H9 (cell line): ENCODE measurements at regions not wholly inside any gene's neighbourhood (a gene's known extent, or its start where the extent isn't known, plus 50 kb on each side); places are given as distances from the start of the nearest gene placed in this dataset.

Source experiments
- DNase-seq: peaks from one replicate; pipeline ENCODE4 v3.0.0-alpha.2; 2017
- H2AFZ ChIP-seq: one replicate; pipeline ENCODE4 v1.6.1; 2013; ENCODE audit warnings: mild to moderate bottlenecking, low read length, control low read depth, moderate library complexity
- H2AK5ac ChIP-seq: 2 replicates; pipeline ENCODE4 v1.6.1; 2013; ENCODE audit warnings: low read length, control low read depth, mixed read lengths; ENCODE audit not compliant: insufficient read length
- H2BK120ac ChIP-seq: one replicate; pipeline ENCODE4 v1.6.1; 2013; ENCODE audit warnings: low read depth, mild to moderate bottlenecking, low read length, control low read depth, inconsistent platforms; ENCODE audit not compliant: poor library complexity, severe bottlenecking
- H2BK12ac ChIP-seq: 2 replicates; pipeline ENCODE4 v1.6.1; 2013; ENCODE audit warnings: low read length, control low read depth, mixed read lengths, low read depth; ENCODE audit not compliant: insufficient read length
- H2BK15ac ChIP-seq: 2 replicates; pipeline ENCODE4 v1.6.1; 2013; ENCODE audit warnings: low read depth, low read length, control low read depth
- H2BK20ac ChIP-seq: one replicate; pipeline ENCODE4 v1.6.1; 2013; ENCODE audit warnings: low read depth, mild to moderate bottlenecking, low read length, control low read depth, inconsistent platforms; ENCODE audit not compliant: poor library complexity, severe bottlenecking
- H2BK5ac ChIP-seq: 2 replicates; pipeline ENCODE4 v1.6.1; 2013; ENCODE audit warnings: low read length, control low read depth, mixed read lengths; ENCODE audit not compliant: insufficient read length
- H3K14ac ChIP-seq: 2 replicates; pipeline ENCODE4 v1.6.1; 2013; ENCODE audit warnings: low read length, control low read depth; ENCODE audit not compliant: insufficient read depth
- H3K18ac ChIP-seq: 2 replicates; pipeline ENCODE4 v1.6.1; 2013; ENCODE audit warnings: low read depth, mild to moderate bottlenecking, mixed read lengths, low read length, control low read depth; ENCODE audit not compliant: insufficient read length
- H3K23ac ChIP-seq: 2 replicates; pipeline ENCODE4 v1.6.1; 2013; ENCODE audit warnings: low read length, control low read depth, mixed read lengths, low read depth; ENCODE audit not compliant: insufficient read length
- H3K23me2 ChIP-seq: 2 replicates; pipeline ENCODE4 v1.6.1; 2013; ENCODE audit warnings: low read depth, mild to moderate bottlenecking, mixed read lengths, low read length, control low read depth; ENCODE audit not compliant: insufficient read length, poor library complexity, severe bottlenecking
- H3K27ac ChIP-seq: 2 replicates; pipeline ENCODE4 v1.5.1; 2013; ENCODE audit warnings: low read length, control low read depth, mixed read lengths, low read depth; ENCODE audit not compliant: insufficient read length
- H3K27me3 ChIP-seq: 2 replicates; pipeline ENCODE4 v1.6.1; 2013; ENCODE audit warnings: low read length, control low read depth, inconsistent platforms; ENCODE audit not compliant: insufficient read depth
- H3K4ac ChIP-seq: 2 replicates; pipeline ENCODE4 v1.6.1; 2013; ENCODE audit warnings: low read depth, mild to moderate bottlenecking, control low read depth, inconsistent platforms, low read length, moderate library complexity
- H3K4me1 ChIP-seq: 2 replicates; pipeline ENCODE4 v1.6.1; 2013; ENCODE audit warnings: low read length, control low read depth, inconsistent platforms; ENCODE audit not compliant: insufficient read depth
- H3K4me2 ChIP-seq: 2 replicates; pipeline ENCODE4 v1.6.1; 2013; ENCODE audit warnings: low read length, control low read depth, mixed read lengths; ENCODE audit not compliant: insufficient read length, insufficient read depth
- H3K56ac ChIP-seq: 2 replicates; pipeline ENCODE4 v1.6.1; 2013; ENCODE audit warnings: low read depth, mild to moderate bottlenecking, mixed read lengths, low read length, control low read depth; ENCODE audit not compliant: insufficient read length
- H3K79me1 ChIP-seq: 2 replicates; pipeline ENCODE4 v1.6.1; 2013; ENCODE audit warnings: low read depth, mild to moderate bottlenecking, moderate library complexity, low read length, control low read depth, inconsistent platforms; ENCODE audit not compliant: insufficient read depth, poor library complexity, severe bottlenecking
- H3K79me2 ChIP-seq: 2 replicates; pipeline ENCODE4 v1.6.1; 2013; ENCODE audit warnings: low read length, control low read depth, inconsistent platforms; ENCODE audit not compliant: insufficient read depth
- H3K9ac ChIP-seq: 2 replicates; pipeline ENCODE4 v1.6.1; 2013; ENCODE audit warnings: low read length, control low read depth, mixed read lengths; ENCODE audit not compliant: insufficient read length; ENCODE audit errors: extremely low read depth
- H3K9me3 ChIP-seq: one replicate; pipeline ENCODE4 v1.6.1; 2013; ENCODE audit warnings: low read depth, low read length, inconsistent platforms; ENCODE audit not compliant: control insufficient read depth
- H3T11ph ChIP-seq: one replicate; pipeline ENCODE4 v1.6.1; 2013; ENCODE audit warnings: mild to moderate bottlenecking, low read length, control low read depth, inconsistent platforms
- H4K20me1 ChIP-seq: one replicate; pipeline ENCODE4 v1.6.1; 2013; ENCODE audit not compliant: control insufficient read depth, insufficient read length, insufficient read depth
- H4K5ac ChIP-seq: 2 replicates; pipeline ENCODE4 v1.6.1; 2013; ENCODE audit warnings: low read depth, mild to moderate bottlenecking, mixed read lengths, low read length, control low read depth; ENCODE audit not compliant: insufficient read length
- H4K8ac ChIP-seq: replicated peaks from 2 replicates; pipeline ENCODE4 v1.6.1; 2013; ENCODE audit warnings: low read length, control low read depth, mixed read lengths, low read depth; ENCODE audit not compliant: insufficient read length
- H4K91ac ChIP-seq: 2 replicates; pipeline ENCODE4 v1.6.1; 2013; ENCODE audit warnings: low read depth, mild to moderate bottlenecking, moderate library complexity, mixed read lengths, low read length, control low read depth; ENCODE audit not compliant: insufficient read length
- H3K27ac Mint-ChIP-seq, 3 experiments: 2 replicates in 2 of 3; 3 replicates in 1 of 3; pipeline ENCODE4 v1.8.0; 2020 to 2021; ENCODE audit warnings: mixed read lengths in 3 of 3, mild to moderate bottlenecking in 1 of 3, moderate library complexity in 1 of 3
- H3K27me3 Mint-ChIP-seq: 2 replicates; pipeline ENCODE4 v1.8.0; 2021; ENCODE audit warnings: low read depth, mild to moderate bottlenecking, moderate library complexity, mixed read lengths
- H3K36me3 Mint-ChIP-seq, 3 experiments: 2 replicates in 2 of 3; 3 replicates in 1 of 3; pipeline ENCODE4 v1.8.0; 2020 to 2021; ENCODE audit warnings: low read depth in 3 of 3, mixed read lengths in 3 of 3; ENCODE audit not compliant: insufficient read depth in 1 of 3
- H3K4me1 Mint-ChIP-seq, 2 experiments: 2 replicates each; pipeline ENCODE4 v1.8.0; 2020; ENCODE audit warnings: mixed read lengths in 2 of 2
- H3K4me3 Mint-ChIP-seq, 2 experiments: 2 replicates in 1 of 2; 3 replicates in 1 of 2; pipeline ENCODE4 v1.8.0; 2020 to 2021; ENCODE audit warnings: mild to moderate bottlenecking in 2 of 2, mixed read lengths in 2 of 2, moderate library complexity in 1 of 2
- H3K9me3 Mint-ChIP-seq, 2 experiments: 2 replicates in 1 of 2; 3 replicates in 1 of 2; pipeline ENCODE4 v1.8.0; 2020; ENCODE audit warnings: mild to moderate bottlenecking in 2 of 2, mixed read lengths in 2 of 2, moderate library complexity in 1 of 2
- CTCF ChIP-seq: fragments of 200-600 bp; sonication (generic); conservative IDR thresholded peaks from 3 replicates; pipeline ENCODE4 v1.8.0; 2021; ENCODE audit warnings: antibody characterized with exemption, mild to moderate bottlenecking
- WGBS: extraction: QIAGEN DNeasy Blood & Tissue Kit; methylation state at CpG from one replicate; pipeline ENCODE4 v1.1.7; 2013; ENCODE audit warnings: missing lambda C conversion rate, low lambda C conversion rate, mixed read lengths; ENCODE audit not compliant: insufficient read length; ENCODE audit errors: extremely low coverage; 5-methylcytosine and 5-hydroxymethylcytosine counted together

GRCh38 chr16:73584157-73584556 is 536.2 kb upstream of the ZFHX3 start:
- Histone ChIP-seq H2BK20ac (no peak overlapping the region), H3K56ac (no peak overlapping the region), H4K5ac (no peak overlapping the region), H2BK15ac (no peak overlapping the region), H3K4me1 (no peaks in the 10 kb centered on the region), H2BK12ac (no peak overlapping the region), H3K23me2 (no peaks in the 10 kb centered on the region), H2AFZ (no peak overlapping the region), H3K4me2 (no peak overlapping the region), H3K23ac (no peak overlapping the region), H2BK5ac (no peak overlapping the region), H3K79me1 (no peaks in the 10 kb centered on the region), H3K27me3 (no peaks in the 10 kb centered on the region), H3K79me2 (no peaks in the 10 kb centered on the region), H3K9me3 (no peaks in the 10 kb centered on the region), H4K20me1 (no peaks in the 10 kb centered on the region), H2AK5ac (no peak overlapping the region), H4K91ac (no peak overlapping the region), H3T11ph (no peak overlapping the region), H3K9ac (no peak overlapping the region), H3K14ac (no peak overlapping the region), H3K4ac (no peak overlapping the region), H3K27ac (no peak overlapping the region), H3K18ac (no peak overlapping the region), H4K8ac (no peak overlapping the region), H2BK120ac (no peak overlapping the region)
- no peak for DNase-seq
- Mint-ChIP-seq H3K4me1 (peaks cover 0 to under 1% of the 10 kb centered on the region in 2 experiments; a peak in 2 of 4 replicates), H3K27ac (no peak overlapping the region), H3K4me3 (no peak overlapping the region), H3K36me3 (peaks cover 12 to 34% (median 17%) of the 10 kb centered on the region in 3 experiments), H3K9me3 (peaks cover 24 to 26% of the 10 kb centered on the region in 2 experiments), H3K27me3 (no peaks in the 10 kb centered on the region)
- no peak for TF ChIP-seq CTCF
- no CpG with 5 or more reads among the region's 1 CpG for WGBS
